ENCODE measurements at regions not wholly inside any gene's neighbourhood (a gene's known extent, or its start where the extent isn't known, plus 50 kb on each side); places are given as distances from the start of the nearest gene placed in this dataset.
"Not testable (repeated sequence)": the region's sequence is repeated elsewhere in the genome, so short reads cannot be mapped to it uniquely, and the experiment has no call there.

DNA sequence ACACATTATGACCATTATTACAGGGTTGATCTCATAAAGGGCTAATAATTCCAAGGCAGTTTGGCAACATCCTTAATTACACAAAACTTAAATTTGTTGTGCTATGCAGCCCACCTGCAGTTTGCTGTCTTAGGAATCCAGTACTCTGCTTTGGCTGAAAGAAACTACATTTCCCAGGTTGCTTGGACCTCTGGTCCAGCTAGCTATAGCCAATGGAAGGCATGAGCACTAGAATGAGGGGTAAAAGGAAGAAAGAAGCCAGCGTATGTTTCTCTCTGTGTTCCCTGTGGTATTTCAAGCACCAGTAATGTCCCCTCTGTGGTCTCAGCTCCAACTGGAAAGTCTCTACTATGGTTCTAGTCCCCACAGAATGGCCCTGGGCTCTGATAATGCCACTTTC lies 84.3 kb upstream of the TSC22D2 start:
- Histone ChIP-seq H3K27me3 (ENCODE audit: control insufficient read depth in 1 of 2, insufficient read depth in 2 of 2, low read length in 2 of 2) (no peaks in the 10 kb centered on the region), H3K36me3 (ENCODE audit: insufficient read depth, low read length) (no peaks in the 10 kb centered on the region), H3K4me1 (ENCODE audit: insufficient read depth, low read length) (no peaks in the 10 kb centered on the region), H3K4me3 (ENCODE audit: low read length) (no peak overlapping the region), H3K9me3 (ENCODE audit: control insufficient read depth in 1 of 2, insufficient read depth in 1 of 2, low read length in 2 of 2) (no peaks in the 10 kb centered on the region), H3K27ac (ENCODE audit: low read depth in 1 of 2, low read length in 2 of 2) (no peak overlapping the region)
- DNase-seq (no peak), ATAC-seq (ENCODE audit: poor library complexity) (no peak)
- Mint-ChIP-seq H3K4me3 (no peak overlapping the region), H3K36me3 (ENCODE audit: low read depth) (no peaks in the 10 kb centered on the region), H3K4me1 (ENCODE audit: low read depth) (no peaks in the 10 kb centered on the region), H3K27me3 (peaks cover 26% of the 10 kb centered on the region), H3K27ac (no peak overlapping the region), H3K9me3 (no peaks in the 10 kb centered on the region)
- POLR2A ChIA-PET, result no interaction called here
- TF ChIP-seq, protein P1, sequence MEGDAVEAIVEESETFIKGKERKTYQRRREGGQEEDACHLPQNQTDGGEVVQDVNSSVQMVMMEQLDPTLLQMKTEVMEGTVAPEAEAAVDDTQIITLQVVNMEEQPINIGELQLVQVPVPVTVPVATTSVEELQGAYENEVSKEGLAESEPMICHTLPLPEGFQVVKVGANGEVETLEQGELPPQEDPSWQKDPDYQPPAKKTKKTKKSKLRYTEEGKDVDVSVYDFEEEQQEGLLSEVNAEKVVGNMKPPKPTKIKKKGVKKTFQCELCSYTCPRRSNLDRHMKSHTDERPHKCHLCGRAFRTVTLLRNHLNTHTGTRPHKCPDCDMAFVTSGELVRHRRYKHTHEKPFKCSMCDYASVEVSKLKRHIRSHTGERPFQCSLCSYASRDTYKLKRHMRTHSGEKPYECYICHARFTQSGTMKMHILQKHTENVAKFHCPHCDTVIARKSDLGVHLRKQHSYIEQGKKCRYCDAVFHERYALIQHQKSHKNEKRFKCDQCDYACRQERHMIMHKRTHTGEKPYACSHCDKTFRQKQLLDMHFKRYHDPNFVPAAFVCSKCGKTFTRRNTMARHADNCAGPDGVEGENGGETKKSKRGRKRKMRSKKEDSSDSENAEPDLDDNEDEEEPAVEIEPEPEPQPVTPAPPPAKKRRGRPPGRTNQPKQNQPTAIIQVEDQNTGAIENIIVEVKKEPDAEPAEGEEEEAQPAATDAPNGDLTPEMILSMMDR (IDR thresholded peaks at IDR 0.05), result no peak
- CTCF ChIA-PET, result no interaction called here
- intact Hi-C loops (cut with DNase I, micrococcal nuclease), result no loop called here

DNA sequence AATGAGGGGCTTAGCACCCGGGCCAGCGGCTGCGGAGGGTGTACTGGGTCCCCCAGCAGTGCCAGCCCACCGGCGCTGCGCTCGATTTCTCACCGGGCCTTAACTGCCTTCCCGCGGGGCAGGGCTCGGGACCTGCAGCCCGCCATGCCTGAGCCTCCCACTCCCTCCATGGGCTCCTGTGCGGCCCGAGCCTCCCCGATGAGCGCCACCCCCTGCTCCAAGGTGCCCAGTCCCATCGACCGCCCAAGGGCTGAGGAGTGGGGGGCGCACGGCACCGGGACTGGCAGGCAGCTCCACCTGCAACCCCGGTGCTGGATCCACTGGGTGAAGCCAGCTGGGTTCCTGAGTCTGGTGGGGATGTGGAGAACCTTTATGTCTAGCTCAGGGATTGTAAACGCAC lies 85.0 kb upstream of the TSC22D2 start:
- H3K27ac Mint-ChIP-seq; H3K36me3 ChIP-seq (ENCODE audit: insufficient read depth, low read length); H3K4me1 Mint-ChIP-seq (ENCODE audit: low read depth); H3K4me3 Mint-ChIP-seq; H3K9me3 Mint-ChIP-seq; H3K27me3 ChIP-seq (ENCODE audit: control insufficient read depth in 1 of 2, insufficient read depth in 2 of 2, low read length in 2 of 2); H3K9me3 ChIP-seq (ENCODE audit: control insufficient read depth in 1 of 2, insufficient read depth in 1 of 2, low read length in 2 of 2); POLR2A ChIA-PET; intact Hi-C loops (cut with DNase I, micrococcal nuclease); ATAC-seq (ENCODE audit: poor library complexity); H3K4me1 ChIP-seq (ENCODE audit: insufficient read depth, low read length); H3K4me3 ChIP-seq (ENCODE audit: low read length); H3K27ac ChIP-seq (ENCODE audit: low read depth in 1 of 2, low read length in 2 of 2); DNase-seq; CTCF ChIA-PET; H3K36me3 Mint-ChIP-seq (ENCODE audit: low read depth): not testable (repeated sequence)
- H3K27me3 Mint-ChIP-seq, result peaks cover 21% of the 10 kb centered on the region

DNA sequence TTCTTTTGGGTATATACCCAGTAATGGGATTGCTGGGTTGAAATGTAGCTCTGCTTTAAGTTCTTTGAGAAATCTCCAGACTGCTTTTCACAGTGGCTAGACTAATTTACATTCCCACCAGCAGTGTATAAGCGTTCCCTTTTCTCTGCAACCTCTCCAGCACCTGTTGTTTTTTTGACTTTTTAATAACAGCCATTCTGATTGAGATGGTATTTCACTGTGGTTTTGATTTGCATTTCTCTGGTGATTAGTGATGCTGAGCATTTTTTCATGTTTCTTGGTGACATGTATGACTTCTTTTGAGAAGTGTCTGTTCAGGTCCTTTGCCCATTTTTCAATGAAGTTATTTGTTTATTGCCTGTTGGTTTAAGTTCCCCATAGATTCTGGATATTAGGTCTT lies 87.1 kb upstream of the TSC22D2 start:
- POLR2A ChIA-PET; H3K9me3 ChIP-seq (ENCODE audit: control insufficient read depth in 1 of 2, insufficient read depth in 1 of 2, low read length in 2 of 2); H3K4me3 Mint-ChIP-seq; H3K4me1 Mint-ChIP-seq (ENCODE audit: low read depth); H3K27ac ChIP-seq (ENCODE audit: low read depth in 1 of 2, low read length in 2 of 2); intact Hi-C loops (cut with DNase I, micrococcal nuclease); H3K4me3 ChIP-seq (ENCODE audit: low read length); H3K36me3 ChIP-seq (ENCODE audit: insufficient read depth, low read length); H3K9me3 Mint-ChIP-seq; H3K36me3 Mint-ChIP-seq (ENCODE audit: low read depth); H3K4me1 ChIP-seq (ENCODE audit: insufficient read depth, low read length); H3K27ac Mint-ChIP-seq; H3K27me3 ChIP-seq (ENCODE audit: control insufficient read depth in 1 of 2, insufficient read depth in 2 of 2, low read length in 2 of 2); ATAC-seq (ENCODE audit: poor library complexity); DNase-seq; CTCF ChIA-PET: not testable (repeated sequence)
- H3K27me3 Mint-ChIP-seq, result peaks cover 15% of the 10 kb centered on the region

DNA sequence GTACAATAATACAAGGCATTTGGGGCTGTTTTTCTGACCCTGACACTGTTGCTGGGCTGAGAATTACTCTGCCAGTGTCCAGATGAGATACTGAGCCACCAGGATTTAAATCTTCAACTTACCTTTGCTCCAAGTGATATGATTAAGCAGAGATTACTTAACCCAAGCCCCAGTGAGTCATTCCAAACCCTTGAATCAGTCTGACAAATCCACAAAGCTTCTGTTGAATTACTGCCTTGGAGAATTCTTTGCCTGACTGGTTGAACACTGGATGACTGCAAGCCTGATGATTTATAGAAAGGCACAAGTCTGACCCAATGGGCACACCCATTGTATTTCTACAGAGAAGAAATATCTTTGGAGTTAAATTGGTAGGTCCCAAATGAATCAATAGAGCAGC lies 88.2 kb upstream of the TSC22D2 start:
- POLR2A ChIA-PET, result no interaction called here
- H3K4me1 Mint-ChIP-seq (ENCODE audit: low read depth), result no peaks in the 10 kb centered on the region
- H3K27me3 Mint-ChIP-seq, result peaks cover 10% of the 10 kb centered on the region
- Histone ChIP-seq H3K27ac (ENCODE audit: low read depth in 1 of 2, low read length in 2 of 2) (no peak overlapping the region), H3K36me3 (ENCODE audit: insufficient read depth, low read length) (no peaks in the 10 kb centered on the region), H3K9me3 (ENCODE audit: control insufficient read depth in 1 of 2, insufficient read depth in 1 of 2, low read length in 2 of 2) (no peaks in the 10 kb centered on the region), H3K4me1 (ENCODE audit: insufficient read depth, low read length) (no peaks in the 10 kb centered on the region), H3K27me3 (ENCODE audit: control insufficient read depth in 1 of 2, insufficient read depth in 2 of 2, low read length in 2 of 2) (peaks cover 0 to 5% of the 10 kb centered on the region in 2 experiments), H3K4me3 (ENCODE audit: low read length) (no peak overlapping the region)
- no peak overlapping the region for H3K27ac Mint-ChIP-seq
- CTCF ChIA-PET, result interaction anchor here (0.7 kb wide), 1 partner anchor 29 kb away, joined by 3 read pairs; no protein-coding TSS in a partner anchor
- no peaks in the 10 kb centered on the region for H3K36me3 Mint-ChIP-seq (ENCODE audit: low read depth)
- DNase-seq (no peak), ATAC-seq (ENCODE audit: poor library complexity) (no peak)
- no peak overlapping the region for H3K4me3 Mint-ChIP-seq
- TF ChIP-seq, protein P1 (IDR thresholded peaks at IDR 0.05), result no peak
- intact Hi-C loops (cut with DNase I, micrococcal nuclease), result no loop called here
- H3K9me3 Mint-ChIP-seq, result no peaks in the 10 kb centered on the region
